MG63 (cell line): ENCODE measurements at regions not wholly inside any gene's neighbourhood (a gene's known extent, or its start where the extent isn't known, plus 50 kb on each side); places are given as distances from the start of the nearest gene placed in this dataset.
A peak's percentile ranks its signal among the peaks of the same experiment; 100 is the strongest.
"Not testable (repeated sequence)": the region's sequence is repeated elsewhere in the genome, so short reads cannot be mapped to it uniquely, and the experiment has no call there.

Source experiments
- DNase-seq: peaks from one replicate; pipeline ENCODE4 v3.0.0-alpha.2; 2020
- H3K27me3 ChIP-seq: fragments of 250-450 bp; sonication (Bioruptor Pico); 2 replicates; pipeline ENCODE4 v1.5.1; 2020; ENCODE audit warnings: mild to moderate bottlenecking, moderate library complexity
- H3K36me3 ChIP-seq: fragments of 250-450 bp; sonication (Bioruptor Pico); 2 replicates; pipeline ENCODE4 v1.5.1; 2020; ENCODE audit warnings: mild to moderate bottlenecking, moderate library complexity
- H3K4me3 ChIP-seq: fragments of 250-450 bp; sonication (Bioruptor Pico); 2 replicates; pipeline ENCODE4 v1.5.1; 2020; ENCODE audit warnings: mild to moderate bottlenecking, moderate library complexity
- H3K9me3 ChIP-seq: fragments of 250-450 bp; sonication (Bioruptor Pico); 2 replicates; pipeline ENCODE4 v1.5.1; 2020; ENCODE audit warnings: mild to moderate bottlenecking, moderate library complexity

- peak; percentile 3 for DNase-seq
- H3K36me3 ChIP-seq: no peaks in the 10 kb centered on the region
These were observed 329.1 kb downstream of the SLITRK5 start for GRCh38 chr13:88000239-88000638.

GRCh38 chr13:88000787-88001186 is 329.6 kb downstream of the SLITRK5 start:
- no peak for DNase-seq
- H3K4me3 ChIP-seq: no peak overlapping the region
- no peaks in the 10 kb centered on the region for H3K36me3 ChIP-seq
- no peaks in the 10 kb centered on the region for H3K27me3 ChIP-seq
- H3K9me3 ChIP-seq: peaks cover 2% of the 10 kb centered on the region; the same call in 1 of the 2 replicates

More at GRCh38 chr13:88000239-88000638, 329.1 kb downstream of the SLITRK5 start:
- H3K27me3 ChIP-seq: no peaks in the 10 kb centered on the region
- peaks cover 2% of the 10 kb centered on the region; the same call in 1 of the 2 replicates for H3K9me3 ChIP-seq
- H3K4me3 ChIP-seq: no peak overlapping the region

DNA sequence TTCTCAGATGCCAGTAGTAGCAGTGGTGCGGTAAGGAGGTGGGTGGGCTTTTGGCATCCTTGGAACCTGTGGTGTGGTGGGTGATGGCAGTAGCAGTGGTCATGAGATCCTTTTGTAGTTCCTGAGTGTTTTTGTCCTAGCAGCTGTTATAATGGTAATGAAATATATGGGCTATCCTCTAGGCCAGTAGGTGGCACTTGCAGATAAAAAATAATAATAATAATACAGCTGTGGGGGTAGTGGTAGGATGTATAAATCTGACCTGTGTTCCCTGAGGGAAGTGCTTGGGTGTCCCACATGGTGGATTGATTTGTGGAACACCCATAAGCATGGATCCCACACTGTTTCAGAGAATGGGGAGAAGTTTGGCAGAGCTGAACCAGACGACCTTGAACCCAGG is 334.0 kb downstream of the SLITRK5 start:
- H3K9me3 ChIP-seq: no peaks in the 10 kb centered on the region
- H3K27me3 ChIP-seq: no peaks in the 10 kb centered on the region
- H3K4me3 ChIP-seq: no peak overlapping the region
- DNase-seq: no peak
- H3K36me3 ChIP-seq: no peaks in the 10 kb centered on the region

GRCh38 chr13:88014527-88014926 is 343.4 kb downstream of the SLITRK5 start:
- Histone ChIP-seq H3K27me3 (no peaks in the 10 kb centered on the region), H3K36me3 (no peaks in the 10 kb centered on the region), H3K9me3 (no peaks in the 10 kb centered on the region), H3K4me3 (no peak overlapping the region)
- DNase-seq: no peak

GRCh38 chr13:88022431-88023208 is 351.4 kb downstream of the SLITRK5 start:
- no peaks in the 10 kb centered on the region for H3K36me3 ChIP-seq
- no peaks in the 10 kb centered on the region for H3K9me3 ChIP-seq
- no peaks in the 10 kb centered on the region for H3K27me3 ChIP-seq
- no peak for DNase-seq
- H3K4me3 ChIP-seq: no peak overlapping the region

- Histone ChIP-seq H3K4me3 (no peak overlapping the region), H3K9me3 (no peaks in the 10 kb centered on the region), H3K36me3 (no peaks in the 10 kb centered on the region), H3K27me3 (no peaks in the 10 kb centered on the region)
- no peak for DNase-seq
These were observed 355.1 kb downstream of the SLITRK5 start for GRCh38 chr13:88026241-88026640.

GRCh38 chr13:88031980-88032559 is 360.9 kb downstream of the SLITRK5 start:
- Histone ChIP-seq H3K36me3 (no peaks in the 10 kb centered on the region), H3K4me3 (no peak overlapping the region), H3K27me3 (no peaks in the 10 kb centered on the region), H3K9me3 (no peaks in the 10 kb centered on the region)
- no peak for DNase-seq

DNA sequence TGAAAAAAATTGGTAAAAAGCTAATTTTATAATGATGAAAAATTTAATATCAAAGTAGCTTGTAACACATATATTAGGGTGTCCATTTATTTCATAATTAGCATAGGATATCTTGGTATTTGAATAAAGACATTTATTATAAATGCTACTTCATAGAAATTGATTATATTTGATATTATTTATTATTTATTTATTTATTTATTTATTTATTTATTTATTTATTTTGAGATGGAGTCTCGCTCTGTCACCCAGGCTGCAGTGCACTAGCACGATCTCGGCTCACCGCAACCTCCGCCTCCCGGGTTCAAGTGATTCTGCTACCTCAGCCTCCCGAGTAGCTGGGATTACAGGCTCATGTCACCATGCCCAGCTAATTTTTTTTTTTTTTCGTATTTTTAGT is 365.0 kb downstream of the SLITRK5 start:
- not testable (repeated sequence) for H3K4me3 ChIP-seq, H3K36me3 ChIP-seq, H3K9me3 ChIP-seq, DNase-seq, H3K27me3 ChIP-seq

GRCh38 chr13:88042489-88042888 is 371.3 kb downstream of the SLITRK5 start:
- no peaks in the 10 kb centered on the region for H3K36me3 ChIP-seq
- DNase-seq: no peak
- H3K27me3 ChIP-seq: no peaks in the 10 kb centered on the region

GRCh38 chr13:88051746-88052482 is 380.7 kb downstream of the SLITRK5 start:
- Histone ChIP-seq H3K4me3 (no peak overlapping the region), H3K27me3 (no peaks in the 10 kb centered on the region), H3K9me3 (no peaks in the 10 kb centered on the region), H3K36me3 (no peaks in the 10 kb centered on the region)
- DNase-seq: no peak

More at GRCh38 chr13:88042489-88042888, 371.3 kb downstream of the SLITRK5 start:
- Histone ChIP-seq H3K9me3 (no peaks in the 10 kb centered on the region; the same call in 1 of the 2 replicates), H3K4me3 (no peak overlapping the region)

DNA sequence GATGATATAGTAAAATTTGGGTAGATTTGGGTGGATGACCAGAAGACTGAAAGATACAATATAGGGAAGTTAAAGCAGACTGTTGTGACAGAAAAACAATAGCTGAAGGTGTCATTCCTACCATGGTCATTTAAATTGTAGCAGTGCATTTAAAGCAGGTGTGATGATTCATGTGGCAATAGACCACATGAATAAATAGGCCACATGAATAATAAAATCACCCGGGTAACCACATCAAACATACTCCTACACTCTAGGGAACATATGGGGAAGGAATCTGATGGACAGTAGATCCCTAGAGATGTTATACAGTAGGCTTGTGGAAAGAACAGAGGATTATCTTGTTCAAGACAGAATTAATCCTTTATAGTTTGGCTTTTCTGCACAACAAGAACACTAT is 392.6 kb downstream of the SLITRK5 start:
- Histone ChIP-seq H3K9me3 (peaks cover 5% of the 10 kb centered on the region; the same call in 1 of the 2 replicates), H3K27me3 (no peaks in the 10 kb centered on the region), H3K4me3 (no peak overlapping the region), H3K36me3 (no peaks in the 10 kb centered on the region)
- no peak for DNase-seq

DNA sequence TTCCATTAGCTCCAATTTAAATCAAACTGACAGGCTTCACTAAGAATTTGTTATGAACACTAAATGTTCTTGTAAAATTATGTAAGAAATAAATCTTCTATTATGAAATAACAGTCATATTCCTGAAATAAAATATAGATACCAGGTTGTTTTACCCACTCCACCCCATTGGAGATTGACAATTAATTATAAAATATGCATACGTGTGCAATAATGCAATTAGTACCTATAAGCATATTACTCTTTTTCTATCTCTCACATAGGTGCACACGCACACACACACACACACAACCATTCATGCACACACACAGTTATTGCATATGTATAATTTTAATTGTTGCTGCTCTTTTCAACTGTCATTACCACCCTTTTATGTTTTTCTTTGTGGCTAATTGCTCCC is 395.7 kb downstream of the SLITRK5 start:
- DNase-seq: no peak
- Histone ChIP-seq H3K27me3 (no peaks in the 10 kb centered on the region), H3K9me3 (peaks cover 3% of the 10 kb centered on the region; the same call in 1 of the 2 replicates), H3K4me3 (no peak overlapping the region), H3K36me3 (no peaks in the 10 kb centered on the region)

DNA sequence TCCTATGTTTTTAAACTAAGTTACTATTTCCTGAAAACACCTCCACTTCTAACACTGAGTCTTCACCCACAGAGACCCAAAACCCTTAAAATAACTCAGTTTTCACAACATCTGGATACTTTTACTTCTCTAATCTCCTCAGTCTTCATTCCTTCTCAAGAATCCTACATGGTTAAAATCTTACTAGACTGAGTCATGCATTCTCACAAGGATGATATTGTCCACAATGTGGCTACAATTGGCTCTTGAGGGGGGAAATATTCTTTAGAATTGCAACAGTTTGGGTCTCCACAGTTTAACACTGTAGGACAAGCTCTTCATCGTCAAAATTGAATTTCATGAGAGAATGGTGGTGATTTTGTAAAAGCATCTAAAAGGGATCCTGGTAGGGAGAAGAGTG is 397.1 kb downstream of the SLITRK5 start:
- Histone ChIP-seq H3K36me3 (no peaks in the 10 kb centered on the region), H3K4me3 (no peak overlapping the region), H3K27me3 (no peaks in the 10 kb centered on the region), H3K9me3 (no peaks in the 10 kb centered on the region)
- DNase-seq: no peak

GRCh38 chr13:88068975-88069374 is 397.8 kb downstream of the SLITRK5 start:
- no peaks in the 10 kb centered on the region for H3K36me3 ChIP-seq
- no peaks in the 10 kb centered on the region for H3K9me3 ChIP-seq
- DNase-seq: no peak
- no peaks in the 10 kb centered on the region for H3K27me3 ChIP-seq
- no peak overlapping the region for H3K4me3 ChIP-seq

GRCh38 chr13:88071371-88071770 is 400.2 kb downstream of the SLITRK5 start:
- no peaks in the 10 kb centered on the region for H3K9me3 ChIP-seq
- H3K4me3 ChIP-seq: no peak overlapping the region
- no peaks in the 10 kb centered on the region for H3K36me3 ChIP-seq
- no peak for DNase-seq
- no peaks in the 10 kb centered on the region for H3K27me3 ChIP-seq

DNA sequence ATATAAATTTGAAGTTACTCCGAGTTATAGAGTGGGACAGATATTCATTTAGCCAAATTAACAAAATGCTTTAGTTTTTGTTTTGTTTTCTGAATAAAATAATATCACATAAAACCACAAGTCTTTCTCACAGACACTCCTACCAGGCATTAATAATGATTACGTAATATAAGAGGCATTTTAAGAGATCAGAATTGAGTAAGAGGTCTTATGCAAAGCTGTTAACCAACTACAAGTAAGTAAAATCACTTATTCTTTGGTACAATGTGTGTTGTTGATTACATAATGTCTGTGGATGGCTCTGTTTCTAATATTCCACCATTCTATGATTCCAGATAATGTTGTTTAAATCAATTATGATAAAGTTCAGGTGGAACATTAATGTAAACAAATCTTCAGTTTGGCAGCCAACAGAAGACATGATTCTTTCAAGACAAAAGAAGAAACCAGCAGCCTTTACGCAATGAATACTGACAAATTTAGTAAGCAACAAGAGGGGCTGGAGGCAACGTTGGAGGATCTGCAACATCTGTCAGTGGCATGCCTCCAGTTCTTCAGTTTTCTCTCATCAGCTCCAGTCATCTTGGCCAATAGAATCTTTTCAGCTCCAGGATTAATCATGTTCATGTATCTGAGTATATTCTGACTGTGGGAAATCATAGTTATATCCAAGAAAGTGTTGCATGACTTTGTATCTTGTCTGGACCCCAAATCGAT is 403.8 kb downstream of the SLITRK5 start:
- Histone ChIP-seq H3K36me3 (no peaks in the 10 kb centered on the region), H3K27me3 (no peaks in the 10 kb centered on the region), H3K9me3 (no peaks in the 10 kb centered on the region), H3K4me3 (no peak overlapping the region)
- no peak for DNase-seq

GRCh38 chr13:88085036-88085435 is 413.9 kb downstream of the SLITRK5 start:
- no peaks in the 10 kb centered on the region for H3K27me3 ChIP-seq
- no peaks in the 10 kb centered on the region for H3K9me3 ChIP-seq
- no peaks in the 10 kb centered on the region for H3K36me3 ChIP-seq
- DNase-seq: no peak
- H3K4me3 ChIP-seq: no peak overlapping the region
